Duodenal mucosa (tissue), 2 donors: ENCODE measurements at regions not wholly inside any gene's neighbourhood (a gene's known extent, or its start where the extent isn't known, plus 50 kb on each side); places are given as distances from the start of the nearest gene placed in this dataset.

Experiments
- H3K27ac ChIP-seq: one replicate; pipeline ENCODE4 v1.7.0; 2013; ENCODE audit warnings: low read depth, low read length
- H3K27me3 ChIP-seq, 2 donors: one replicate each; pipeline ENCODE4 v1.7.0; 2013; ENCODE audit warnings: low read length in 2 of 2, control low read depth in 1 of 2; ENCODE audit not compliant: insufficient read depth in 2 of 2, control insufficient read depth in 1 of 2
- H3K36me3 ChIP-seq, 2 donors: one replicate each; pipeline ENCODE4 v1.7.0; 2013; ENCODE audit warnings: low read length in 2 of 2, control low read depth in 1 of 2; ENCODE audit not compliant: insufficient read depth in 2 of 2, control insufficient read depth in 1 of 2
- H3K4me1 ChIP-seq, 2 donors: one replicate each; pipeline ENCODE4 v1.7.0; 2013; ENCODE audit warnings: low read length in 2 of 2, control low read depth in 1 of 2; ENCODE audit not compliant: insufficient read depth in 2 of 2, control insufficient read depth in 1 of 2
- H3K4me3 ChIP-seq, 2 donors: one replicate each; pipeline ENCODE4 v1.7.0; 2013; ENCODE audit warnings: low read length in 2 of 2, low read depth in 1 of 2
- H3K9ac ChIP-seq, 2 donors: one replicate each; pipeline ENCODE4 v1.7.0; 2013; ENCODE audit warnings: low read length in 2 of 2, low read depth in 1 of 2
- H3K9me3 ChIP-seq, 2 donors: one replicate each; pipeline ENCODE4 v1.7.0; 2013; ENCODE audit warnings: low read length in 2 of 2, control low read depth in 1 of 2; ENCODE audit not compliant: control insufficient read depth in 1 of 2

- Histone ChIP-seq H3K4me3 (no peak overlapping the region), H3K4me1 (no peaks in the 10 kb centered on the region), H3K27ac (no peak overlapping the region), H3K27me3 (peaks cover 0 to 14% of the 10 kb centered on the region in 2 donors), H3K36me3 (no peaks in the 10 kb centered on the region), H3K9me3 (no peaks in the 10 kb centered on the region), H3K9ac (no peak overlapping the region)
Measured at GRCh38 chr3:18890449-18890848, 257.9 kb upstream of the KCNH8 start.

GRCh38 chr3:18888819-18889218, 259.5 kb upstream of the KCNH8 start:
- no peaks in the 10 kb centered on the region for H3K9me3 ChIP-seq
- H3K36me3 ChIP-seq = no peaks in the 10 kb centered on the region
- H3K9ac ChIP-seq = no peak overlapping the region
- H3K4me3 ChIP-seq = no peak overlapping the region
- no peak overlapping the region for H3K27ac ChIP-seq
- H3K27me3 ChIP-seq = peaks cover 0 to 7% of the 10 kb centered on the region in 2 donors
- no peaks in the 10 kb centered on the region for H3K4me1 ChIP-seq

GRCh38 chr3:18888370-18888769, 259.9 kb upstream of the KCNH8 start:
- Histone ChIP-seq H3K27me3 (peaks cover 0 to 7% of the 10 kb centered on the region in 2 donors), H3K27ac (no peak overlapping the region), H3K4me3 (no peak overlapping the region), H3K9me3 (no peaks in the 10 kb centered on the region), H3K9ac (no peak overlapping the region), H3K4me1 (no peaks in the 10 kb centered on the region), H3K36me3 (no peaks in the 10 kb centered on the region)

- H3K9ac ChIP-seq = no peak overlapping the region
- H3K36me3 ChIP-seq = no peaks in the 10 kb centered on the region
- H3K9me3 ChIP-seq = no peaks in the 10 kb centered on the region
- peaks cover 0 to 7% of the 10 kb centered on the region in 2 donors for H3K27me3 ChIP-seq
- H3K27ac ChIP-seq = no peak overlapping the region
- no peaks in the 10 kb centered on the region for H3K4me1 ChIP-seq
- H3K4me3 ChIP-seq = no peak overlapping the region
Measured at GRCh38 chr3:18886331-18886730, 262.0 kb upstream of the KCNH8 start.

GRCh38 chr3:18885612-18886011, 262.7 kb upstream of the KCNH8 start:
- H3K9ac ChIP-seq = no peak overlapping the region
- no peak overlapping the region for H3K4me3 ChIP-seq
- no peak overlapping the region for H3K27ac ChIP-seq
- H3K9me3 ChIP-seq = no peaks in the 10 kb centered on the region
- H3K36me3 ChIP-seq = no peaks in the 10 kb centered on the region
- H3K27me3 ChIP-seq = peaks cover 0 to 7% of the 10 kb centered on the region in 2 donors
- no peaks in the 10 kb centered on the region for H3K4me1 ChIP-seq

- Histone ChIP-seq H3K4me3 (no peak overlapping the region), H3K9ac (no peak overlapping the region), H3K4me1 (no peaks in the 10 kb centered on the region), H3K36me3 (no peaks in the 10 kb centered on the region), H3K27me3 (no peaks in the 10 kb centered on the region), H3K9me3 (no peaks in the 10 kb centered on the region), H3K27ac (no peak overlapping the region)
Measured at GRCh38 chr3:18883571-18883970, 264.7 kb upstream of the KCNH8 start.

GRCh38 chr3:18880691-18881090, 267.6 kb upstream of the KCNH8 start:
- H3K4me3 ChIP-seq = no peak overlapping the region
- H3K9ac ChIP-seq = no peak overlapping the region
- H3K36me3 ChIP-seq = no peaks in the 10 kb centered on the region
- no peaks in the 10 kb centered on the region for H3K27me3 ChIP-seq
- no peaks in the 10 kb centered on the region for H3K4me1 ChIP-seq
- H3K27ac ChIP-seq = no peak overlapping the region
- H3K9me3 ChIP-seq = no peaks in the 10 kb centered on the region

GRCh38 chr3:18872466-18872865, 275.8 kb upstream of the KCNH8 start:
- Histone ChIP-seq H3K4me1 (no peaks in the 10 kb centered on the region), H3K27me3 (no peaks in the 10 kb centered on the region), H3K27ac (no peak overlapping the region), H3K4me3 (no peak overlapping the region), H3K36me3 (no peaks in the 10 kb centered on the region), H3K9me3 (no peaks in the 10 kb centered on the region), H3K9ac (no peak overlapping the region)

- H3K4me1 ChIP-seq = no peaks in the 10 kb centered on the region
- no peaks in the 10 kb centered on the region for H3K27me3 ChIP-seq
- H3K36me3 ChIP-seq = no peaks in the 10 kb centered on the region
- H3K9ac ChIP-seq = no peak overlapping the region
- H3K4me3 ChIP-seq = no peak overlapping the region
- H3K27ac ChIP-seq = no peak overlapping the region
- H3K9me3 ChIP-seq = no peaks in the 10 kb centered on the region
Measured at GRCh38 chr3:18870642-18871041, 277.7 kb upstream of the KCNH8 start.

GRCh38 chr3:18870074-18870640, 278.2 kb upstream of the KCNH8 start:
- no peaks in the 10 kb centered on the region for H3K9me3 ChIP-seq
- H3K27ac ChIP-seq = no peak overlapping the region
- no peaks in the 10 kb centered on the region for H3K27me3 ChIP-seq
- H3K4me3 ChIP-seq = no peak overlapping the region
- H3K4me1 ChIP-seq = no peaks in the 10 kb centered on the region
- no peaks in the 10 kb centered on the region for H3K36me3 ChIP-seq
- no peak overlapping the region for H3K9ac ChIP-seq
